ENCODE measurements at regions not wholly inside any gene's neighbourhood (a gene's known extent, or its start where the extent isn't known, plus 50 kb on each side); places are given as distances from the start of the nearest gene placed in this dataset.

GRCh38 chr1:222167111-222167510 lies 380.8 kb downstream of the HHIPL2 start:
- Histone ChIP-seq H2AFZ (no peak overlapping the region), H4K20me1 (ENCODE audit: insufficient read depth, poor library complexity, severe bottlenecking) (no peaks in the 10 kb centered on the region), H3K9me2 (replicated peaks; ENCODE audit: insufficient read depth) (no peaks in the 10 kb centered on the region), H3K9me3 (ENCODE audit: low read depth) (no peaks in the 10 kb centered on the region), H3K4me3 (no peak overlapping the region), H3K27me3 (no peaks in the 10 kb centered on the region), H3K4me1 (ENCODE audit: insufficient read depth) (no peaks in the 10 kb centered on the region), H3K36me3 (replicated peaks; ENCODE audit: insufficient read depth, low read depth) (no peaks in the 10 kb centered on the region), H3K79me2 (no peaks in the 10 kb centered on the region), H3K4me2 (no peak overlapping the region), H3K27ac (no peak overlapping the region)
- peak; percentile 40 for DNase-seq (ENCODE audit: low spot score)
- 82% methylated on average over 3 of the region's 3 CpGs for WGBS (ENCODE audit: low lambda C conversion rate, missing lambda C conversion rate)
- TF ChIP-seq EZH2phosphoT487 (IDR thresholded peaks at IDR 0.05; ENCODE audit: low read depth, severe bottlenecking, unreplicated experiment) (no peak), EZH2 (IDR thresholded peaks at IDR 0.05; ENCODE audit: borderline replicate concordance) (no peak), CTCF (IDR thresholded peaks at IDR 0.05; ENCODE audit: poor library complexity) (peak; percentile 48)

- no peaks in the 10 kb centered on the region for H3K36me3 ChIP-seq (replicated peaks; ENCODE audit: insufficient read depth, low read depth)
- no peaks in the 10 kb centered on the region for H3K9me3 ChIP-seq (ENCODE audit: low read depth)
- H2AFZ ChIP-seq: no peak overlapping the region
- H3K4me3 ChIP-seq: no peak overlapping the region
- DNase-seq (ENCODE audit: low spot score): no peak
- no peaks in the 10 kb centered on the region for H3K4me1 ChIP-seq (ENCODE audit: insufficient read depth)
- 81% methylated on average over 3 of the region's 3 CpGs for WGBS (ENCODE audit: low lambda C conversion rate, missing lambda C conversion rate)
- H3K4me2 ChIP-seq: no peak overlapping the region
- H3K9me2 ChIP-seq (replicated peaks; ENCODE audit: insufficient read depth): no peaks in the 10 kb centered on the region
- H3K79me2 ChIP-seq: no peaks in the 10 kb centered on the region
- TF ChIP-seq EZH2phosphoT487 (IDR thresholded peaks at IDR 0.05; ENCODE audit: low read depth, severe bottlenecking, unreplicated experiment) (no peak), EZH2 (IDR thresholded peaks at IDR 0.05; ENCODE audit: borderline replicate concordance) (no peak), CTCF (IDR thresholded peaks at IDR 0.05; ENCODE audit: poor library complexity) (no peak)
- no peaks in the 10 kb centered on the region for H3K27me3 ChIP-seq
- H3K27ac ChIP-seq: no peak overlapping the region
- no peaks in the 10 kb centered on the region for H4K20me1 ChIP-seq (ENCODE audit: insufficient read depth, poor library complexity, severe bottlenecking)
Measured at GRCh38 chr1:222165629-222166028, 382.3 kb downstream of the HHIPL2 start.

- Histone ChIP-seq H3K36me3 (replicated peaks; ENCODE audit: insufficient read depth, low read depth) (no peaks in the 10 kb centered on the region), H3K79me2 (no peaks in the 10 kb centered on the region), H3K27me3 (no peaks in the 10 kb centered on the region), H3K9me3 (ENCODE audit: low read depth) (no peaks in the 10 kb centered on the region), H3K9me2 (replicated peaks; ENCODE audit: insufficient read depth) (no peaks in the 10 kb centered on the region), H4K20me1 (ENCODE audit: insufficient read depth, poor library complexity, severe bottlenecking) (no peaks in the 10 kb centered on the region), H3K27ac (no peak overlapping the region), H3K4me2 (no peak overlapping the region), H3K4me1 (ENCODE audit: insufficient read depth) (no peaks in the 10 kb centered on the region), H3K4me3 (no peak overlapping the region), H2AFZ (no peak overlapping the region)
- WGBS (ENCODE audit: low lambda C conversion rate, missing lambda C conversion rate): 76% methylated on average over 2 of the region's 2 CpGs
- no peak for DNase-seq (ENCODE audit: low spot score)
- TF ChIP-seq EZH2 (IDR thresholded peaks at IDR 0.05; ENCODE audit: borderline replicate concordance) (no peak), CTCF (IDR thresholded peaks at IDR 0.05; ENCODE audit: poor library complexity) (no peak), EZH2phosphoT487 (IDR thresholded peaks at IDR 0.05; ENCODE audit: low read depth, severe bottlenecking, unreplicated experiment) (no peak)
Measured at GRCh38 chr1:222163895-222164294, 384.0 kb downstream of the HHIPL2 start.

- no peaks in the 10 kb centered on the region for H3K36me3 ChIP-seq (replicated peaks; ENCODE audit: insufficient read depth, low read depth)
- H3K4me3 ChIP-seq: no peak overlapping the region
- no peaks in the 10 kb centered on the region for H4K20me1 ChIP-seq (ENCODE audit: insufficient read depth, poor library complexity, severe bottlenecking)
- no peak for TF ChIP-seq EZH2 (IDR thresholded peaks at IDR 0.05; ENCODE audit: borderline replicate concordance)
- no peak for TF ChIP-seq CTCF (IDR thresholded peaks at IDR 0.05; ENCODE audit: poor library complexity)
- no peak for TF ChIP-seq EZH2phosphoT487 (IDR thresholded peaks at IDR 0.05; ENCODE audit: low read depth, severe bottlenecking, unreplicated experiment)
- H3K79me2 ChIP-seq: no peaks in the 10 kb centered on the region
- no peak overlapping the region for H2AFZ ChIP-seq
- WGBS (ENCODE audit: low lambda C conversion rate, missing lambda C conversion rate): 74% methylated on average over 3 of the region's 3 CpGs
- no peak overlapping the region for H3K27ac ChIP-seq
- no peak for DNase-seq (ENCODE audit: low spot score)
- H3K9me2 ChIP-seq (replicated peaks; ENCODE audit: insufficient read depth): no peaks in the 10 kb centered on the region
- no peaks in the 10 kb centered on the region for H3K27me3 ChIP-seq
- no peaks in the 10 kb centered on the region for H3K4me1 ChIP-seq (ENCODE audit: insufficient read depth)
- H3K9me3 ChIP-seq (ENCODE audit: low read depth): no peaks in the 10 kb centered on the region
- no peak overlapping the region for H3K4me2 ChIP-seq
Measured at GRCh38 chr1:222161676-222162075, 386.2 kb downstream of the HHIPL2 start.

Measured in hepatocyte (in vitro differentiated cells).